ENCODE measurements at regions not wholly inside any gene's neighbourhood (a gene's known extent, or its start where the extent isn't known, plus 50 kb on each side); places are given as distances from the start of the nearest gene placed in this dataset.
"Not testable (repeated sequence)": the region's sequence is repeated elsewhere in the genome, so short reads cannot be mapped to it uniquely, and the experiment has no call there.

- no peak for DNase-seq (ENCODE audit: low spot score)
Measured at GRCh38 chr7:69246758-69247157, 351.5 kb upstream of the AUTS2 start.

GRCh38 chr7:69248382-69248828, 349.9 kb upstream of the AUTS2 start:
- DNase-seq (ENCODE audit: low spot score): not testable (repeated sequence)

- no peak for DNase-seq (ENCODE audit: low spot score)
Measured at GRCh38 chr7:69250958-69251357, 347.3 kb upstream of the AUTS2 start.

- no peak for DNase-seq (ENCODE audit: low spot score)
Measured at GRCh38 chr7:69254643-69255042, 343.6 kb upstream of the AUTS2 start.

- DNase-seq (ENCODE audit: low spot score): no peak
Measured at GRCh38 chr7:69256634-69257081, 341.6 kb upstream of the AUTS2 start.

- no peak for DNase-seq (ENCODE audit: low spot score)
Measured at GRCh38 chr7:69257592-69257991, 340.7 kb upstream of the AUTS2 start.

- DNase-seq (ENCODE audit: low spot score): no peak
Measured at GRCh38 chr7:69259445-69259844, 338.8 kb upstream of the AUTS2 start.

GRCh38 chr7:69260023-69260422, 338.3 kb upstream of the AUTS2 start:
- no peak for DNase-seq (ENCODE audit: low spot score)

- DNase-seq (ENCODE audit: low spot score): no peak
Measured at GRCh38 chr7:69263550-69263949, 334.7 kb upstream of the AUTS2 start.

- no peak for DNase-seq (ENCODE audit: low spot score)
Measured at GRCh38 chr7:69269806-69270205, 328.5 kb upstream of the AUTS2 start.

- no peak for DNase-seq (ENCODE audit: low spot score)
Measured at GRCh38 chr7:69272101-69272500, 326.2 kb upstream of the AUTS2 start.

GRCh38 chr7:69276011-69276729, 322.1 kb upstream of the AUTS2 start:
- no peak for DNase-seq (ENCODE audit: low spot score)

- no peak for DNase-seq (ENCODE audit: low spot score)
Measured at GRCh38 chr7:69277366-69277765, 320.9 kb upstream of the AUTS2 start.

GRCh38 chr7:69282946-69283345, 315.3 kb upstream of the AUTS2 start:
- DNase-seq (ENCODE audit: low spot score): no peak

GRCh38 chr7:69283421-69283820, 314.9 kb upstream of the AUTS2 start:
- no peak for DNase-seq (ENCODE audit: low spot score)

GRCh38 chr7:69285854-69286253, 312.4 kb upstream of the AUTS2 start:
- DNase-seq (ENCODE audit: low spot score): no peak

GRCh38 chr7:69295977-69296376, 302.3 kb upstream of the AUTS2 start:
- no peak for DNase-seq (ENCODE audit: low spot score)

GRCh38 chr7:69301253-69301652, 297.0 kb upstream of the AUTS2 start:
- DNase-seq (ENCODE audit: low spot score): no peak

GRCh38 chr7:69309601-69310000, 288.7 kb upstream of the AUTS2 start:
- no peak for DNase-seq (ENCODE audit: low spot score)

- DNase-seq (ENCODE audit: low spot score): no peak
Measured at GRCh38 chr7:69311489-69311888, 286.8 kb upstream of the AUTS2 start.

- DNase-seq (ENCODE audit: low spot score): not testable (repeated sequence)
Measured at GRCh38 chr7:69313852-69314251, 284.4 kb upstream of the AUTS2 start.

- DNase-seq (ENCODE audit: low spot score): no peak
Measured at GRCh38 chr7:69318794-69319193, 279.5 kb upstream of the AUTS2 start.

GRCh38 chr7:69328516-69328915, 269.8 kb upstream of the AUTS2 start:
- no peak for DNase-seq (ENCODE audit: low spot score)

GRCh38 chr7:69334701-69335100, 263.6 kb upstream of the AUTS2 start:
- no peak for DNase-seq (ENCODE audit: low spot score)

All from hematopoietic multipotent progenitor cell treated with erythropoietin and hydrocortisone succinate and interleukin-3 and kit ligand, for 15 days (in vitro differentiated cells).